Memory B cell (primary cell): ENCODE measurements at regions not wholly inside any gene's neighbourhood (a gene's known extent, or its start where the extent isn't known, plus 50 kb on each side); places are given as distances from the start of the nearest gene placed in this dataset.
"Not testable (repeated sequence)": the region's sequence is repeated elsewhere in the genome, so short reads cannot be mapped to it uniquely, and the experiment has no call there.

Experiments used
- ATAC-seq: fragments of 150-1000 bp; cut with Tn5 transposase; 2 replicates; pipeline ENCODE4 v1.10.0; 2021; ENCODE audit warnings: low read depth, mild to moderate bottlenecking, moderate library complexity
- DNase-seq, 2 donors: peaks; one replicate each; pipeline ENCODE4 v3.0.0; 2022; ENCODE audit warnings: low spot score in 2 of 2
- H3K27ac Mint-ChIP-seq: one replicate; pipeline ENCODE4 v1.8.0; 2022; ENCODE audit warnings: mild to moderate bottlenecking, moderate library complexity, mixed read lengths
- H3K27me3 Mint-ChIP-seq: one replicate; pipeline ENCODE4 v1.8.0; 2022; ENCODE audit warnings: mixed read lengths
- H3K36me3 Mint-ChIP-seq: one replicate; pipeline ENCODE4 v1.8.0; 2022; ENCODE audit warnings: mild to moderate bottlenecking, mixed read lengths
- H3K4me1 Mint-ChIP-seq: one replicate; pipeline ENCODE4 v1.8.0; 2022; ENCODE audit warnings: mixed read lengths
- H3K4me3 Mint-ChIP-seq: one replicate; pipeline ENCODE4 v1.8.0; 2022; ENCODE audit warnings: mild to moderate bottlenecking, moderate library complexity, mixed read lengths
- H3K9me3 Mint-ChIP-seq: one replicate; pipeline ENCODE4 v1.8.0; 2022; ENCODE audit warnings: mixed read lengths

- Mint-ChIP-seq H3K36me3 (peaks cover 2% of the 10 kb centered on the region), H3K27ac (no peak overlapping the region), H3K4me3 (no peak overlapping the region), H3K9me3 (peaks cover 14% of the 10 kb centered on the region), H3K4me1 (no peaks in the 10 kb centered on the region), H3K27me3 (peaks cover 10% of the 10 kb centered on the region)
- ATAC-seq, result no peak
- DNase-seq, result no peak
Measured at GRCh38 chr21:36615274-36615964, 83.5 kb upstream of the SIM2 start.

DNA sequence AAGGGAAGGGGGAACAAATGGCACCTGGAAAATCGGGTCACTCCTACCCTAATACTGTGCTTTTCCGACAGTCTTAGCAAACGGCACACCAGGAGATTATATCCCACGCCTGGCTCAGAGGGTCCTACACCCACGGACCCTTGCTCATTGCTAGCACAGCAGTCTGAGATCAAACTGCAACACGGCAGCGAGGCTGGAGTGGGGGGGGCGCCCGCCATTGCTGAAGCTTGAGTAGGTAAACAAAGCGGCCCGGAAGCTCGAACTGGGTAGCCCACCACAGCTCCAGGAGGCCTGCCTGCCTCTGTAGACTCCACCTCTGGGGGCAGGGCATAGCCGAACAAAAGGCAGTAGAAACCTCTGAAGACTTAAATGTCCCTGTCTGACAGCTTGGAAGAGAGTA lies 82.1 kb upstream of the SIM2 start:
- not testable (repeated sequence) for ATAC-seq, H3K27me3 Mint-ChIP-seq, H3K4me3 Mint-ChIP-seq, DNase-seq, H3K4me1 Mint-ChIP-seq, H3K36me3 Mint-ChIP-seq, H3K27ac Mint-ChIP-seq
- H3K9me3 Mint-ChIP-seq, result peaks cover 11% of the 10 kb centered on the region

DNA sequence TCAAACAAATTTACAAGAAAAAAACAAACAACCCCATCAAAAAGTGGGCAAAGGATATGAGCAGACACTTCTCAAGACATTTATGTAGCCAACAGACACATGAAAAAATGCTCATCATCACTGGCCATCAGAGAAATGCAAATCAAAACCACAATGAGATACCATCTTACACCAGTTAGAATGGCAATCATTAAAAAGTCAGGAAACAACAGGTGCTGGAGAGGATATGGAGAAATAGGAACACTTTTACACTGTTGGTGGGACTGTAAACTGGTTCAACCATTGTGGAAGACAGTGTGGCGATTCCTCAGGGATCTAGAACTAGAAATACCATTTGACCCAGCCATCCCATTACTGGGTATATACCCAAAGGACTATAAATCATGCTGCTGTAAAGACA lies 77.1 kb upstream of the SIM2 start:
- H3K36me3 Mint-ChIP-seq, H3K27ac Mint-ChIP-seq: not testable (repeated sequence)

GRCh38 chr21:36624105-36624504 lies 74.8 kb upstream of the SIM2 start:
- no peaks in the 10 kb centered on the region for H3K4me1 Mint-ChIP-seq
- DNase-seq (no peak), ATAC-seq (no peak)
- H3K9me3 Mint-ChIP-seq, result peaks cover 5% of the 10 kb centered on the region
- H3K27ac Mint-ChIP-seq, result no peak overlapping the region
- H3K36me3 Mint-ChIP-seq, result no peaks in the 10 kb centered on the region
- H3K4me3 Mint-ChIP-seq, result no peak overlapping the region
- H3K27me3 Mint-ChIP-seq, result peaks cover 5% of the 10 kb centered on the region

More for the DNA sequence above, 77.1 kb upstream of the SIM2 start:
- ATAC-seq, DNase-seq, H3K4me3 Mint-ChIP-seq, H3K27me3 Mint-ChIP-seq, H3K4me1 Mint-ChIP-seq: not testable (repeated sequence)
- H3K9me3 Mint-ChIP-seq, result peaks cover 10% of the 10 kb centered on the region

GRCh38 chr21:36626791-36627190 lies 72.1 kb upstream of the SIM2 start:
- no peak for ATAC-seq
- no peaks in the 10 kb centered on the region for H3K36me3 Mint-ChIP-seq
- no peaks in the 10 kb centered on the region for H3K4me1 Mint-ChIP-seq
- H3K27me3 Mint-ChIP-seq, result peaks cover 9% of the 10 kb centered on the region
- no peak overlapping the region for H3K27ac Mint-ChIP-seq
- peaks cover 2% of the 10 kb centered on the region for H3K9me3 Mint-ChIP-seq
- no peak overlapping the region for H3K4me3 Mint-ChIP-seq
- no peak for DNase-seq

- Mint-ChIP-seq H3K4me1 (no peaks in the 10 kb centered on the region), H3K27ac (no peak overlapping the region), H3K27me3 (peaks cover 9% of the 10 kb centered on the region), H3K4me3 (no peak overlapping the region), H3K9me3 (peaks cover 2% of the 10 kb centered on the region), H3K36me3 (no peaks in the 10 kb centered on the region)
- no peak for DNase-seq
- no peak for ATAC-seq
Measured at GRCh38 chr21:36627242-36627641, 71.7 kb upstream of the SIM2 start.

- H3K27ac Mint-ChIP-seq, result no peak overlapping the region
- peaks cover 9% of the 10 kb centered on the region for H3K27me3 Mint-ChIP-seq
- no peak for ATAC-seq
- H3K4me3 Mint-ChIP-seq, result no peak overlapping the region
- no peaks in the 10 kb centered on the region for H3K36me3 Mint-ChIP-seq
- no peaks in the 10 kb centered on the region for H3K4me1 Mint-ChIP-seq
- H3K9me3 Mint-ChIP-seq, result peaks cover 2% of the 10 kb centered on the region
- DNase-seq, result no peak
Measured at GRCh38 chr21:36628106-36628505, 70.8 kb upstream of the SIM2 start.

- peaks cover 9% of the 10 kb centered on the region for H3K27me3 Mint-ChIP-seq
- no peak overlapping the region for H3K27ac Mint-ChIP-seq
- H3K9me3 Mint-ChIP-seq, result peaks cover 1% of the 10 kb centered on the region
- no peak for ATAC-seq
- H3K4me1 Mint-ChIP-seq, result no peaks in the 10 kb centered on the region
- no peaks in the 10 kb centered on the region for H3K36me3 Mint-ChIP-seq
- no peak for DNase-seq
- no peak overlapping the region for H3K4me3 Mint-ChIP-seq
Measured at GRCh38 chr21:36628761-36629460, 70.0 kb upstream of the SIM2 start.

DNA sequence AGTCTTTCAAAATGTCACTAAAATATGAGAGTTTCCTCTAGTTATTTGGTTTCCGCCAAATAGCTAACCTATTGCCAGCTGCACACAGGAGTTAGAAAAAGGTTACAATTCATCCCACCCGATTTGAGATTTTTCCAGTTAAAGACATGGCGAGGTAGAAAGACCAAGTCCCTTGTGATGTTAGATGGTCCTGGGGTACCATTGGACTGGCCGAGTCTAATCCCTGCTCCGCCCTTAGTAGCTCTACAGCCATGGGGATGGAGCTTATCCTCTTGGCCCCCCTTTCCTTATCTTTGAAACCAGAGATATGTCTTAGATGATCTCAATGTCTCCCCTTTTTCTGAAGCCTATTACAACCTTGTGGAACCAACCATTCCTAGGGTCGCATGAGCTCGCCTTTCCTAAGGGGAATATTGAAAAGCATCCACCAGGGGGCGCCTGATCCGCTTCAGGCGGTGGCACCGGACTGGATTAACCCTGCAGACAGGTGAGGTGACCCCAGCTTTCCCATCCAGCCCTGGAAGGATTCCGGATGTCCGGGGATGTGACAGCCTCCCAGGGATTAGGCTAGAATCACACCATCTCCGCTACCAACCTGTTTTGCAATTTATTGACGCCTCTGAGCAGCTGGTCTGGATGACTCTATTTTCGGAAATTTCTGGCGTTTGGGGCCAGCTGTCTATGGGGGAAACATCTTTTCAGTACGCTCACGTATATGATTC lies 68.3 kb upstream of the SIM2 start:
- H3K36me3 Mint-ChIP-seq, result no peaks in the 10 kb centered on the region
- no peak overlapping the region for H3K27ac Mint-ChIP-seq
- no peaks in the 10 kb centered on the region for H3K4me1 Mint-ChIP-seq
- no peak overlapping the region for H3K4me3 Mint-ChIP-seq
- peaks cover 8% of the 10 kb centered on the region for H3K27me3 Mint-ChIP-seq
- peak; percentile 33 to 47 for DNase-seq
- no peak for ATAC-seq
- peaks cover 2% of the 10 kb centered on the region for H3K9me3 Mint-ChIP-seq

- ATAC-seq, result no peak
- DNase-seq, result no peak
- Mint-ChIP-seq H3K27me3 (peaks cover 6% of the 10 kb centered on the region), H3K27ac (no peak overlapping the region), H3K9me3 (peaks cover 6% of the 10 kb centered on the region), H3K36me3 (peaks cover 3% of the 10 kb centered on the region), H3K4me3 (no peak overlapping the region), H3K4me1 (no peaks in the 10 kb centered on the region)
Measured at GRCh38 chr21:36636016-36636415, 62.9 kb upstream of the SIM2 start.

DNA sequence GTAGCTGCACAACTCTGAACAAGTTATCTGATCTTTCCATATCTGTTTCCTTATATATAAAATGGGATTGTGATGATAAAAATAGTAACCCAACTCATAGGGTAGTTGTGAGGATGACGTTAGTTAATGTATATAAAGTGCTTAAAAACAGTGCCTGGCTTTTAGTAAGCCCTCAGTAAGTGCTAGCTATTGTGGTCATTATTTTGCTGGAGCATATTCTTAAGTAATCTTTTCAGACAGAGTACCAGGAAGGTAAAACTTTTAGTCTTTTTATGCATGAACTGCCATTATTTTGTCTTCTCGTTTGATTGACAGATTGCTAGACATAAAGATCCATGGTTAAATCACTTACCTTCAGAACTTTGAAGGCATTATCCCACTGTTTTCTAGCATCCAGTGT lies 62.5 kb upstream of the SIM2 start:
- Mint-ChIP-seq H3K9me3 (peaks cover 6% of the 10 kb centered on the region), H3K27ac (no peak overlapping the region), H3K27me3 (peaks cover 5% of the 10 kb centered on the region), H3K36me3 (peaks cover 3% of the 10 kb centered on the region), H3K4me3 (no peak overlapping the region), H3K4me1 (no peaks in the 10 kb centered on the region)
- ATAC-seq, result no peak
- no peak for DNase-seq

GRCh38 chr21:36639769-36640168 lies 59.1 kb upstream of the SIM2 start:
- H3K4me3 Mint-ChIP-seq, result no peak overlapping the region
- DNase-seq, result no peak
- H3K36me3 Mint-ChIP-seq, result peaks cover 3% of the 10 kb centered on the region
- no peaks in the 10 kb centered on the region for H3K4me1 Mint-ChIP-seq
- ATAC-seq, result no peak
- peaks cover 5% of the 10 kb centered on the region for H3K27me3 Mint-ChIP-seq
- no peak overlapping the region for H3K27ac Mint-ChIP-seq
- H3K9me3 Mint-ChIP-seq, result peaks cover 6% of the 10 kb centered on the region

- Mint-ChIP-seq H3K27ac (no peak overlapping the region), H3K27me3 (peaks cover 5% of the 10 kb centered on the region), H3K36me3 (peaks cover 3% of the 10 kb centered on the region), H3K4me3 (no peak overlapping the region), H3K9me3 (peaks cover 6% of the 10 kb centered on the region), H3K4me1 (no peaks in the 10 kb centered on the region)
- no peak for ATAC-seq
- DNase-seq, result no peak
Measured at GRCh38 chr21:36640174-36640720, 58.7 kb upstream of the SIM2 start.

GRCh38 chr21:36640721-36641244 lies 58.1 kb upstream of the SIM2 start:
- H3K27ac Mint-ChIP-seq, result no peak overlapping the region
- ATAC-seq (no peak), DNase-seq (no peak)
- peaks cover 4% of the 10 kb centered on the region for H3K9me3 Mint-ChIP-seq
- peaks cover 3% of the 10 kb centered on the region for H3K36me3 Mint-ChIP-seq
- no peak overlapping the region for H3K4me3 Mint-ChIP-seq
- H3K4me1 Mint-ChIP-seq, result no peaks in the 10 kb centered on the region
- peaks cover 7% of the 10 kb centered on the region for H3K27me3 Mint-ChIP-seq
